ENCODE measurements at regions not wholly inside any gene's neighbourhood (a gene's known extent, or its start where the extent isn't known, plus 50 kb on each side); places are given as distances from the start of the nearest gene placed in this dataset.

GRCh38 chr2:221211653-221212052 lies 360.5 kb downstream of the EPHA4 start:
- peaks cover 2% of the 10 kb centered on the region for H3K27me3 Mint-ChIP-seq
- H3K4me1 Mint-ChIP-seq: no peaks in the 10 kb centered on the region
- no peak overlapping the region for H3K4me3 Mint-ChIP-seq
- no peaks in the 10 kb centered on the region for H3K9me3 Mint-ChIP-seq
- ATAC-seq (ENCODE audit: low read depth) (no peak), DNase-seq (ENCODE audit: low spot score in 2 of 2) (no peak)
- H3K27ac Mint-ChIP-seq: no peak overlapping the region
- H3K36me3 Mint-ChIP-seq: no peaks in the 10 kb centered on the region

DNA sequence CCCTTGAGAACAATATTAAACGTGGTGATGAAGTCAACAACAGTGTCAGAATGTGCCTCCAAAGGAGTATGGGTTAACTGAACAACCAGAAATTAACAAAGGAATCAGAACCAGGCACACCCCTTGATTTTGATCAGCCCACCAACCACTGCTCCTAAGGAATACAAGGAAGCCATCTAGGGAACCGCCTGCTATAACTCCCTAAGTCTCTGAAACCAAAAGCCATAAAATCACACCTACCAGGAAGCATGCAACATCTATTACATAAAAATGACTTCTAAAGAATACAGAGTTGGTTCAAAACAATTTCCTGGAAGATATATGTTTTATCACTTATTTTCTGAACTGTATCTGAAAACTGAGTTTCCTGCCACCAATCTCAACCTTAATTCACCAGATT lies 360.0 kb downstream of the EPHA4 start:
- ATAC-seq (ENCODE audit: low read depth): no peak

GRCh38 chr2:221215487-221215886 lies 356.6 kb downstream of the EPHA4 start:
- Mint-ChIP-seq H3K9me3 (no peaks in the 10 kb centered on the region), H3K27ac (no peak overlapping the region), H3K4me3 (no peak overlapping the region), H3K27me3 (peaks cover 4% of the 10 kb centered on the region), H3K36me3 (no peaks in the 10 kb centered on the region), H3K4me1 (no peaks in the 10 kb centered on the region)
- DNase-seq (ENCODE audit: low spot score in 2 of 2): no peak
- ATAC-seq (ENCODE audit: low read depth): no peak

More for the DNA sequence above, 360.0 kb downstream of the EPHA4 start:
- no peak overlapping the region for H3K4me3 Mint-ChIP-seq
- H3K9me3 Mint-ChIP-seq: no peaks in the 10 kb centered on the region
- DNase-seq (ENCODE audit: low spot score in 2 of 2): no peak
- no peak overlapping the region for H3K27ac Mint-ChIP-seq
- H3K4me1 Mint-ChIP-seq: no peaks in the 10 kb centered on the region
- H3K27me3 Mint-ChIP-seq: peaks cover 2% of the 10 kb centered on the region
- no peaks in the 10 kb centered on the region for H3K36me3 Mint-ChIP-seq

- no peaks in the 10 kb centered on the region for H3K9me3 Mint-ChIP-seq
- DNase-seq (ENCODE audit: low spot score in 2 of 2): no peak
- no peaks in the 10 kb centered on the region for H3K36me3 Mint-ChIP-seq
- no peak overlapping the region for H3K4me3 Mint-ChIP-seq
- no peak for ATAC-seq (ENCODE audit: low read depth)
- no peaks in the 10 kb centered on the region for H3K4me1 Mint-ChIP-seq
- H3K27me3 Mint-ChIP-seq: peaks cover 4% of the 10 kb centered on the region
- H3K27ac Mint-ChIP-seq: no peak overlapping the region
Observed at GRCh38 chr2:221216636-221217035, 355.5 kb downstream of the EPHA4 start.

- Mint-ChIP-seq H3K4me1 (no peaks in the 10 kb centered on the region), H3K27ac (no peak overlapping the region), H3K27me3 (no peaks in the 10 kb centered on the region), H3K36me3 (no peaks in the 10 kb centered on the region), H3K4me3 (no peak overlapping the region), H3K9me3 (peaks cover 1% of the 10 kb centered on the region)
- DNase-seq (ENCODE audit: low spot score in 2 of 2): no peak
- no peak for ATAC-seq (ENCODE audit: low read depth)
Observed at GRCh38 chr2:221225752-221226151, 346.4 kb downstream of the EPHA4 start.

- Mint-ChIP-seq H3K27ac (no peak overlapping the region), H3K9me3 (peaks cover 1% of the 10 kb centered on the region), H3K4me3 (no peak overlapping the region), H3K4me1 (no peaks in the 10 kb centered on the region), H3K36me3 (no peaks in the 10 kb centered on the region), H3K27me3 (no peaks in the 10 kb centered on the region)
- ATAC-seq (ENCODE audit: low read depth) (no peak), DNase-seq (ENCODE audit: low spot score in 2 of 2) (no peak)
Observed at GRCh38 chr2:221228214-221228769, 343.8 kb downstream of the EPHA4 start.

DNA sequence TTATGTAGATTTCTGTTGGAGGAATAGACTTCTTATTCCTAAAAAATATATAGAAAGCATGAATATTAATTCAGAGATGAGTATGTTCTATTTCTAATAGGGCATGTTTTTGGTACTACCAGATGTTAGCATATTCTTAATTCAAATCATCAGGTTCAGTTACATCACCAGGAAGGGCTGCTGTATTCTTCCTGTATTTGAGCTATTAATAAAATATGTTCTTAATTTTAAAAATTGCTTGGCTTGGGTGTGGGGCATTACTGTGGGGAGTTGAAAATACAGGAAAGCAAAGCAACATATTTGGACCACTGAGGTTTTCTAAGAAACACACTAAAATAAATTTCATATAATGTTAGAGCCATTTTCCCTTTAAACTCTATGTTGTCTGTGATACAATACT lies 343.0 kb downstream of the EPHA4 start:
- Mint-ChIP-seq H3K4me3 (no peak overlapping the region), H3K36me3 (no peaks in the 10 kb centered on the region)

GRCh38 chr2:221231511-221231910 lies 340.6 kb downstream of the EPHA4 start:
- no peaks in the 10 kb centered on the region for H3K36me3 Mint-ChIP-seq
- no peaks in the 10 kb centered on the region for H3K27me3 Mint-ChIP-seq
- DNase-seq (ENCODE audit: low spot score in 2 of 2) (no peak), ATAC-seq (ENCODE audit: low read depth) (no peak)
- H3K4me3 Mint-ChIP-seq: no peak overlapping the region
- H3K27ac Mint-ChIP-seq: no peak overlapping the region
- H3K9me3 Mint-ChIP-seq: no peaks in the 10 kb centered on the region
- H3K4me1 Mint-ChIP-seq: no peaks in the 10 kb centered on the region

More for the DNA sequence above, 343.0 kb downstream of the EPHA4 start:
- Mint-ChIP-seq H3K4me1 (no peaks in the 10 kb centered on the region), H3K27ac (no peak overlapping the region), H3K9me3 (peaks cover 1% of the 10 kb centered on the region), H3K27me3 (no peaks in the 10 kb centered on the region)
- ATAC-seq (ENCODE audit: low read depth): no peak
- no peak for DNase-seq (ENCODE audit: low spot score in 2 of 2)

DNA sequence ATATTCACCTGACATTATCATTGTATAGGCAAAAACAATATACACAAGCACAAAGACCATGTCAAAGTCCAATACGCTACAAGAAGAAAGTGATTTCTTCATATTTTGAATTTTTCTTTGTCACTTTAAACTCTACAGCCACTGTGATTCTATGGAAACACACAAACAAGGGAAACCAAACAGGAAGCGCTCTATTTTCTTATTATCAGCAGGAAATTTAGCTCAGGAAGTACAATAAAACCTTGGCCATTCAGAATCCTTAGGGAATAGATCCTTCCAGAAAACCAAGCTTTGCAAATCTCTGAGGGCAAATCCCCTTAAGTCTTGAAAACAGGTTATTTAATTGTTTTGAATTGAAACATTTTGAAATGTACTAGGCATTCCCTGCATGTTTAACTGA lies 336.2 kb downstream of the EPHA4 start:
- no peaks in the 10 kb centered on the region for H3K36me3 Mint-ChIP-seq
- H3K27me3 Mint-ChIP-seq: no peaks in the 10 kb centered on the region
- H3K9me3 Mint-ChIP-seq: no peaks in the 10 kb centered on the region
- DNase-seq (ENCODE audit: low spot score in 2 of 2) (no peak), ATAC-seq (ENCODE audit: low read depth) (no peak)
- H3K4me3 Mint-ChIP-seq: no peak overlapping the region
- no peak overlapping the region for H3K27ac Mint-ChIP-seq
- no peaks in the 10 kb centered on the region for H3K4me1 Mint-ChIP-seq

- Mint-ChIP-seq H3K36me3 (no peaks in the 10 kb centered on the region), H3K9me3 (no peaks in the 10 kb centered on the region), H3K4me1 (peaks cover 4% of the 10 kb centered on the region), H3K27ac (no peak overlapping the region), H3K27me3 (no peaks in the 10 kb centered on the region), H3K4me3 (no peak overlapping the region)
- ATAC-seq (ENCODE audit: low read depth) (no peak), DNase-seq (ENCODE audit: low spot score in 2 of 2) (no peak)
Observed at GRCh38 chr2:221241072-221241471, 331.0 kb downstream of the EPHA4 start.

DNA sequence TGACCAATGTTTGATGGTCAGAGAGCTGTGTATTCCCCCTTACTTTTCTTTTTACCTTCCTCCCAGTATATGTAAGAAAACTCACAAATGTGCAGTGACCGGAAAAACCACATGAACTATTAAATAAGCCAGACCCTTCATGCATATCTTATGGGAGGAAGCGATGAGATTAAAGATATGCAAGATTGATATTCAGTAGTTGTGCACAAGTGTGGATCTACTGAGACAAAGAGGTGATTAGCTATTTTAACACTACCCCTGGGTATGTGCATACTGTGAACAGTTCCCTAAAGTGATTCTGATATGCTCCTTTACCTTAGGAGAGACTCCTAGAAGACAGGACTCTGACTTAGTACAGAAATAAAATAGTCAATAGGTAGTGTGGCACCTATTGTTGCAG lies 328.3 kb downstream of the EPHA4 start:
- DNase-seq (ENCODE audit: low spot score in 2 of 2) (no peak), ATAC-seq (ENCODE audit: low read depth) (no peak)
- H3K27me3 Mint-ChIP-seq: peaks cover 2% of the 10 kb centered on the region
- no peak overlapping the region for H3K27ac Mint-ChIP-seq
- no peak overlapping the region for H3K4me3 Mint-ChIP-seq
- peaks cover 4% of the 10 kb centered on the region for H3K4me1 Mint-ChIP-seq
- H3K9me3 Mint-ChIP-seq: peaks cover 2% of the 10 kb centered on the region
- no peaks in the 10 kb centered on the region for H3K36me3 Mint-ChIP-seq

GRCh38 chr2:221245045-221245444 lies 327.1 kb downstream of the EPHA4 start:
- Mint-ChIP-seq H3K27ac (no peak overlapping the region), H3K27me3 (peaks cover 2% of the 10 kb centered on the region), H3K4me3 (no peak overlapping the region), H3K4me1 (peaks cover 4% of the 10 kb centered on the region), H3K9me3 (peaks cover 2% of the 10 kb centered on the region), H3K36me3 (no peaks in the 10 kb centered on the region)
- DNase-seq (ENCODE audit: low spot score in 2 of 2) (no peak), ATAC-seq (ENCODE audit: low read depth) (no peak)

DNA sequence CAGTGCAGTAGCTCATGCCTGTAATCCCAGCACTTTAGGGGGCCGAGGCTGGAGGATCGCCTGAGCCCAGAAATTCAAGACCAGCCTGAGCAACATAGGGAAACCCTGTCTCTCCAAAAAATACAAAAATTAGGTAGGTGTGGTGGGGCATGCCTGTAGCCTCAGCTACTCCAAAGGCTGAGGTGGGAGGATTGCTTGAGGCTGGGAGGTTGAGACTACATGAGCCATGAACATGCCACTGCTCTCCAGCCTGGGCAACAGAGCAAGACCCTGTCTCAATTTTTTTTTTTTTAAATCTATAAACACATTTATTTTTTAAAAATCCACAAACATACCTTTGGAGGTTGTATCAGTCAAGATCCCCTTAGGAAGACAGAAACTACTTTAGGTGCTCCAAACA lies 326.3 kb downstream of the EPHA4 start:
- ATAC-seq (ENCODE audit: low read depth): no peak
- Mint-ChIP-seq H3K4me3 (no peak overlapping the region), H3K4me1 (peaks cover 4% of the 10 kb centered on the region), H3K27me3 (peaks cover 2% of the 10 kb centered on the region), H3K36me3 (no peaks in the 10 kb centered on the region), H3K9me3 (peaks cover 3% of the 10 kb centered on the region), H3K27ac (no peak overlapping the region)
- no peak for DNase-seq (ENCODE audit: low spot score in 2 of 2)

DNA sequence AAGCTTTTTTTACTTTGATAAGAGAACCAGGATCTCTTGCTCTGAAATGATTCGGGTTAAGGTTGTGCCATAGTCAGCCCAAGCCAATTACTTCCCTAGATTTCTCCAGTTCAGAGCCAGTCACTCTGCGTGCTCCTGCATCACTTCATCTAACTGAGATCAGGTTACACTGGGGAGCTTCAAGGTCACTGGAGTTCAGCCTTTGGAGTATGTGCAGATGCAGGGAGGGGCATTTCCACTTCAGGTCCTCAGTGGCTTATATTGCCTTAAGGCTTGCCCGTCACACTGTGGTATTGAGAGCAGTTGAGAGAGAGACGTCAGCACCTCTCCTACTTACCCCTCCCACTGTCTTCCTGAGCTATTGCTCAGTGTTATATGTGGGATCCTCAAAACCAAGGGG lies 317.8 kb downstream of the EPHA4 start:
- no peak overlapping the region for H3K27ac Mint-ChIP-seq
- ATAC-seq (ENCODE audit: low read depth): no peak
- peaks cover 9% of the 10 kb centered on the region for H3K9me3 Mint-ChIP-seq
- H3K4me1 Mint-ChIP-seq: no peaks in the 10 kb centered on the region
- peaks cover 2% of the 10 kb centered on the region for H3K36me3 Mint-ChIP-seq
- H3K4me3 Mint-ChIP-seq: no peak overlapping the region
- DNase-seq (ENCODE audit: low spot score in 2 of 2): no peak
- peaks cover 4% of the 10 kb centered on the region for H3K27me3 Mint-ChIP-seq

DNA sequence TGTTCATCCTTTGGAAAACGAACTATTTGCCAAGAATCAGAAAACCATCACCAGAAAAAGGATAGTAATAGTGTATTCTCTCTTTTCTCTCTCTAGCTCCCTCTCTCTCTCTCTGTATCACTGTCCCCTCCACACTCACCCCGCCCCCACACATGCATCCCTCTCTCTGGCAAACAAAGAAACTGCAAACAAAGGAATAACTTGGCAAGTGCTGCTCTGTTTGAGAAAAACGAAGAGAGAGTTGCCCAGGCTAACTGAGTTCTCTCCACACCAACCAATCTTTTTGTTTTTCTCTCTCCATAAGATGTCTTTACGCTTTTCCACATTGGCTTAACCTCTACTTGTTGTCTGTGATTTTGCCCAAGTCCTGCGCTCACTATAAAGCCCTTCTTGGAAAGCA lies 316.2 kb downstream of the EPHA4 start:
- Mint-ChIP-seq H3K4me3 (no peak overlapping the region), H3K4me1 (no peaks in the 10 kb centered on the region), H3K9me3 (peaks cover 7% of the 10 kb centered on the region), H3K36me3 (peaks cover 2% of the 10 kb centered on the region), H3K27ac (no peak overlapping the region), H3K27me3 (peaks cover 3% of the 10 kb centered on the region)
- ATAC-seq (ENCODE audit: low read depth) (no peak), DNase-seq (ENCODE audit: low spot score in 2 of 2) (no peak)

Measured in memory B cell (primary cell).